T-helper 1 cell (primary cell): ENCODE measurements at regions not wholly inside any gene's neighbourhood (a gene's known extent, or its start where the extent isn't known, plus 50 kb on each side); places are given as distances from the start of the nearest gene placed in this dataset.

Experiments
- DNase-seq, 5 donors: peaks; one replicate each; pipeline ENCODE4 v3.0.0-alpha.2; 2012 to 2020

- no peak for DNase-seq
Observed at GRCh38 chr12:11568762-11569478, 80.6 kb upstream of the ETV6 start.

GRCh38 chr12:11569716-11570115, 79.8 kb upstream of the ETV6 start:
- no peak for DNase-seq

GRCh38 chr12:11573880-11574279, 75.6 kb upstream of the ETV6 start:
- no peak for DNase-seq

- DNase-seq, result peak in 1 of 5 donors; percentile 27
Observed at GRCh38 chr12:11576104-11576503, 73.4 kb upstream of the ETV6 start.

GRCh38 chr12:11577658-11578260, 71.7 kb upstream of the ETV6 start:
- no peak for DNase-seq

- DNase-seq, result no peak
Observed at GRCh38 chr12:11578461-11578993, 70.9 kb upstream of the ETV6 start.

GRCh38 chr12:11580125-11580751, 69.2 kb upstream of the ETV6 start:
- DNase-seq, result peak in 1 of 5 donors; percentile 19

- DNase-seq, result peak in 4 of 5 donors; percentile 46 to 77 (median 62)
Observed at GRCh38 chr12:11581179-11581755, 68.2 kb upstream of the ETV6 start.

- no peak for DNase-seq
Observed at GRCh38 chr12:11584221-11584855, 65.1 kb upstream of the ETV6 start.

GRCh38 chr12:11592484-11592883, 57.0 kb upstream of the ETV6 start:
- no peak for DNase-seq

- no peak for DNase-seq
Observed at GRCh38 chr12:11593013-11593412, 56.5 kb upstream of the ETV6 start.

GRCh38 chr12:11595080-11595479, 54.4 kb upstream of the ETV6 start:
- DNase-seq, result no peak

GRCh38 chr12:11596141-11596540, 53.3 kb upstream of the ETV6 start:
- DNase-seq, result no peak

GRCh38 chr12:11598900-11599299, 50.6 kb upstream of the ETV6 start:
- DNase-seq, result no peak
